ENCODE measurements at regions not wholly inside any gene's neighbourhood (a gene's known extent, or its start where the extent isn't known, plus 50 kb on each side); places are given as distances from the start of the nearest gene placed in this dataset.
"Not testable (repeated sequence)": the region's sequence is repeated elsewhere in the genome, so short reads cannot be mapped to it uniquely, and the experiment has no call there.

- no peak for DNase-seq (ENCODE audit: low read depth in 4 of 4, low spot score in 2 of 4)
These were observed 66.1 kb downstream of the FOXL3 start for GRCh38 chr7:356087-356486.

DNA sequence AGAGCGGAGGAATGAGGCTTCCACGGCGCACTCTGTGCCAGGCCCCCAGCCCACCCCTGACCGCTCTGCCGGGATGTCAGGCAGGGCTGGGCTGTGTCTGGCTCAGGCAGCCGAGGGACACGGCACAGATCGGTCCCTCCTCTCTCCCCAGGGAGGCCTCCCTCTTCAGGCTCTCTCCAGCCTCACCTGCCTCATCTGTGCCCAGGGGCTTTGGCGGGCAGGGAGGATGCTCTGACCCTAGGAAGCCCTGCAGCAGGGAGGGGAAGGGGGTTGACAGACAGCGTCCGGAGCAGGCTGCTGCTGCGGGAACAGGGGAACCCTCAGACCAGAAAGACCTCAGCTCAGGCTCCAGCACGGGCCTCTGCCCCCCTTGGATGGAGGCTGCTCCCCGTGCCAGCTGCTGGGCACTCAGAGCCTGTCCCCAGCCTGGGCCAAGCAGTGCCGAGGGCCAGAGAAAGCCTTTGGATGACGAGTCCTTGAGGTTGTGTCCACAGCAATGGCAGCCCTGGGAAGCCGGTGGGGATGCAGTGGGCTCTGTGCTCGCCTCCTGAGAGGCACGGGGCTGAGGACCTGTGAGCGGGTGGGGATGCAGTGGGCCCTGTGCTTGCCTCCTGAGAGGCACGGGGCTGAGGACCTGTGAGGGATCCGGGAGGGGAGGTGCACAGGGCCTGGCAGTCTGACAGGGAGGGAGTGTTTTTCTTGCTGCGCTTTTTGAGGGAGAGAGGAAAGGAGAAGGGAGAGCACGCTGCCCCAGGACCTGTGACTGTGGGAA is 66.9 kb downstream of the FOXL3 start:
- no peak for DNase-seq (ENCODE audit: low read depth in 4 of 4, low spot score in 2 of 4)

DNA sequence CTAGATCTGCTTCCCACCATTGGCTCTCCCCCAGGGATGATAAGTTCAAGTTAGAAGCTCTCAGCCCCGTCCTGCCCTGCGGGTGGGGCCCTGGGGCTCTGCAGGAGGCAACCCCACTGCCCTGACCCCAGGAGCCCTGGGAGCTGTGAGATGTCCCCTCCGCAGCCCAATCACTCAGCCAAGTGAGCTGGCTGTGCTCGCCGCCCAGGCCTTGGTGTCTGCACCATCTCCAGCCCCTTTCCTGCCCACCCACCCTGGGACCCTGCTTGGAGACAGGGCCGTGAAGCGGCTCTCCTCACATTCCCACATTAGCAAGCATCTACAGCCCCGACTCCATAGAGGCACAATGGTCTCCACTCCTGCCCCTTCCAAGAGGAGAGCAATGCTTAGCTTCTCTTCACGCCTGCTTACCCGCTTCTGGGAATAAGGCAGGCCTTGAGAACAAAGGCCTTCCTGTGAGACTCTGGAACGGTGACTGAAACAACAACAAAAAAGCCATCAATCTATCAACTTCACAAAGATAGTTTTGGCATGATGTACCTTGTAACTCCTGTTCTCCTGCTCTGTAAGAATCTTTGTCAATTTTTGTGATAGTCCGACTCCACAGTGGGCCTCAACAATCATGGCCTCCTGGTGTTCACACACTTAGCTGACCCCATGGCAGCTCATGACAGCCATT is 67.7 kb downstream of the FOXL3 start:
- no peak for DNase-seq (ENCODE audit: low read depth in 4 of 4, low spot score in 2 of 4)

DNA sequence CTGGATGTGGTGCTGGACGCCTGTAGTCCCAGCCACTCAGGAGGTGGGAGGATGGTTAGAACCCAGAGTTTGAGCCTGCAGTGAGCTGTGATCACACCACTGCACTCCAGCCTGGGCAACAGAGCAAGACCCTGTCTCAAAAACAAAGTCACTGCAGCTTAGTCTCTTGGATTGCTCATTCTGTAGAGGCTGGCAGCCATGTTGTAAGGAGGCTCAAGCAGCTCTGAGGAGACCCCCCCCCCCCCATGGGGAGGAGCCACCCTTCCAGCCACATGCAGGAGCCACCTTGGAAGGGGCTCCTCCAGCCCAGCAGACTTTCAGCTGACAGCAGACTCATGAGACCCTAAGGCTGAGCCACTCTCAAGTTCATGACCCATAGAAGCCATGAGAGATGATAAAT is 68.4 kb downstream of the FOXL3 start:
- no peak for DNase-seq (ENCODE audit: low read depth in 4 of 4, low spot score in 2 of 4)

DNA sequence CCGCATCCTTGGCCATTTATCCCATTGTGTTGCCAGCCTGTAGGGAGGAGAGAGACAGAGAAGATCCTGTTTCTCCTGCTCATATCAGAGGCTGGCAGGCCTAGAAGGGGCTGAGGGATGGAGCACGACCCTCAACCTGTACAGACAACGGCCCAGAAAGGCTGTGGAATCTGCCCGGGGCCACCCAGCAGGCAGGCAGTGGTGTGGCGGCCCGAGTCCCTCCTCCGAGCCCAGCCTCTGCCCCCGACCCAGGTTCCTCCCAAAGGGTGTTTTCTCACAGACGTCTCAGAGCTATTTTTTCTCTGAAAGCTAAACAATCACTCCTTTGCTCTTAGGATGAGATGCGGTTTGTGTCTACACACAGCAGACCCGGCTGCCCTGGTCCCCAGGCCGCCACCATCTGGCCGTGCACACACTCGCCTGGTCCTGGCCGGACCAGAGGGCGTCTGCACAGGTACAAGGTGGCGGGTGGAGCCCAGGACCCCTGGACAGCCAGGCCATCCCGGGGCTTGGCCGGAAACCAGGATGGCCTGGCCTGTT is 69.3 kb downstream of the FOXL3 start:
- DNase-seq (ENCODE audit: low read depth in 4 of 4, low spot score in 2 of 4), result no peak

DNA sequence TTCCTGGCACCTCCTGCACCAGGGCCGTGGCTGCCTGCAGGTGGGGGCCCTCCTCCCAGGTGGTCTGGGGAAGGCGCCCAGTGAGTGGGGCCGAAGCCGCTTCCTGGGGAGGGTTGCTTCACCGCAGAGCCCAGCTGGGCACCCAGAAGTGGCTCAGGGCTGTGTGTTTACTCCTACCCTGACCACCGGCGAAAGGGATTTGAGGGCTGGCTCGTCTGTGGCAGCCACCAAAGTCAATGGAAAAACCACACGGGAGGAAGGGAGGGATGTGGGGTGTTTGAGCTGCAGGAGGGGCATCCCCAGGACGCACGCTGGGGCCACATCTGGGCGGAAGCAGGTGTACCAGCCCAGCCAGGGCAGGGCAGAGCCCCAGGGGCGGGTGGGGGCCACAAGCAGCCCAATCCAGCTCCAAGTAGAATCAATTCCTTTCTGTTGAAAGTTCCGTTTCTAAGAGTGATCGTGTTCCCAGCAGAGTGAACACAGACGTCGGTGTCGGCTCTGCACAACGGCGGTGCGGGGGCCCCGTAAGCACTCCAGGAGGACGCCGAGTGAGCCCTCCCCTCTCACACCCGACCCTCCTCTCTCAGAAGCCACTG is 69.9 kb downstream of the FOXL3 start:
- DNase-seq (ENCODE audit: low read depth in 4 of 4, low spot score in 2 of 4), result no peak

- DNase-seq (ENCODE audit: low read depth in 4 of 4, low spot score in 2 of 4), result no peak
These were observed 70.6 kb downstream of the FOXL3 start for GRCh38 chr7:360454-361100.

- not testable (repeated sequence) for DNase-seq (ENCODE audit: low read depth in 4 of 4, low spot score in 2 of 4)
These were observed 71.2 kb downstream of the FOXL3 start for GRCh38 chr7:361182-361581.

DNA sequence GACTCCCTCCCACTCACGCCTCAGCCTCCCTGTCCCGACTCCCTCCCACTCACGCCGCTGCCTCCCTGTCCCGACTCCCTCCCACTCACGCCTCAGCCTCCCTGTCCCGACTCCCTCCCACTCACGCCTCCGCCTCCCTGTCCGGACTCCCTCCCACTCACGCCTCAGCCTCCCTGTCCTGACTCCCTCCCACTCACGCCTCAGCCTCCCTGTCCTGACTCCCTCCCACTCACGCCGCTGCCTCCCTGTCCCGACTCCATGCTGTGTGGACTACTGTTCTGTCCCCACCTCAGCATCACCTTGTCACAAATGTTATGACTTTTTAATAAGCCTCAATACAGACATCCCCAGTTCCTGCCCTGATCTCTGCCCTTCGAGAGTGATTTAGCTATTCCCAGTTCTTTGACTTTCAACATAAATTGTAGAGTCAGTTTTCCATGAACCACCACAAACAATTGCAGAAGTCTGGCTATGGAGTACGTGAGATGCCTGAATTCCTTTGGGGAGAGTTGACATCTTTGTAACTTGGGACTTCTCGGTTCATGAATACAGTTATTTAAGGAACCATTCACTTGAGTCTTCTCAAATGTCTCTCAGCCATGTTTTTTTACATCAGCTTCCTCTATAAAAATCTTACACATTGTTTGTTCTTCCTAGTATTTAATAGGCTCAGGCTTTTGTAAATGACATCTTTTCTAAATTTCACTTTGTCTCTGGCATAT is 71.9 kb downstream of the FOXL3 start:
- DNase-seq (ENCODE audit: low read depth in 4 of 4, low spot score in 2 of 4), result no peak

DNA sequence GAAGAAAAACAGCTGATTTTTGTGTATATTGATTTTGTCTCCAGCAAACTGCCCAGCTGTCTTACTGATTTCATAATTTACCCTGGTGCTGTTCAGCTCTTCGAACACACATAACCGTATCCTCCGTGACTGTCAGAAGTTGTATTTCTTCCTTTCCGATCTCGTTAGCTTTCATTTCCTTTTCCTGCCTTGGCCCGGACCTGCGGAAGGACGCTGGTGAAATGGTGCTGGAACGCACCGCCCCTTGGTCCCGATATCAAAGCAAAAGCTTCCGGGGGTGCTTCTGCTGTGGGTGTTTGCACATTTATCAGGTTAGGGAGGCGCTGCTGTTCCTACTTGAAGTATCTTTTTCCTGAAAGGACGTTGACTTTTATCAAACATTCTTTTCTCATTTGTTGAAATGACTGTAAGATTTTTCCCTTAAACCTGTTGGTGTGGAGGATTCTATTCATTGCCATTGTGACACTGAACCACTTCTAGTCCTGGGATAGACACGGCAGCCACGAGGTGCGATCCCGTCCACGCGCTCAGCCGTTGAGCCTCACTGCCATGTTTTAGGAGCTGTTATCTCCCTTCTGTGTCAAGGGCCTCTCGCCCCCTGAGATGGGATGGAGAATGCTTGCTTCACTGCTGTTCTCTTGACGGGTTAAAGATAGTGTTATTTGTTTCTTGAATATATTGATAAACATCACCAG is 72.6 kb downstream of the FOXL3 start:
- no peak for DNase-seq (ENCODE audit: low read depth in 4 of 4, low spot score in 2 of 4)

DNA sequence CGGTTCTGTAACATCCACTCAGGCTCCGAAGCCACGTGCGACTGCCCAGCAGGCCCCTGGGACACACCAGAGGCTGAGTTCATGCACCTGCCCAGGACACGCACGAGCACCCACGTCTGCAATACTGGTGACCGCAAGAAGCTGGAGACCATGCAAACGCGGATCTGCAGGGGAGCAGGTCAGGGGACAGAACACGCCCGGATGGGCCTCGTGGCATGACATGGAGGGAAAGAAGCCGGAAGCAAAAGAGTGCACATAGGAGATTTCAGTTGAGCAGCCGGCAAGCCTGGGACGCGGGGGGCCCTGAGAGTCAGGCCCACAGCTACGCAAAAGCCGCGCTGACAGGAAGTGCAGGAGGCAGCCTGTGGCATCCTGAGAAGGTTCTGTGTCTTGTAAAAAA is 73.7 kb downstream of the FOXL3 start:
- DNase-seq (ENCODE audit: low read depth in 4 of 4, low spot score in 2 of 4), result no peak

GRCh38 chr7:364536-364935 is 74.6 kb downstream of the FOXL3 start:
- no peak for DNase-seq (ENCODE audit: low read depth in 4 of 4, low spot score in 2 of 4)

GRCh38 chr7:365593-365992 is 75.6 kb downstream of the FOXL3 start:
- DNase-seq (ENCODE audit: low read depth in 4 of 4, low spot score in 2 of 4), result no peak

- no peak for DNase-seq (ENCODE audit: low read depth in 4 of 4, low spot score in 2 of 4)
These were observed 76.3 kb downstream of the FOXL3 start for GRCh38 chr7:366161-366803.

- no peak for DNase-seq (ENCODE audit: low read depth in 4 of 4, low spot score in 2 of 4)
These were observed 77.5 kb downstream of the FOXL3 start for GRCh38 chr7:367351-367901.

- no peak for DNase-seq (ENCODE audit: low read depth in 4 of 4, low spot score in 2 of 4)
These were observed 78.9 kb downstream of the FOXL3 start for GRCh38 chr7:368651-369475.

DNA sequence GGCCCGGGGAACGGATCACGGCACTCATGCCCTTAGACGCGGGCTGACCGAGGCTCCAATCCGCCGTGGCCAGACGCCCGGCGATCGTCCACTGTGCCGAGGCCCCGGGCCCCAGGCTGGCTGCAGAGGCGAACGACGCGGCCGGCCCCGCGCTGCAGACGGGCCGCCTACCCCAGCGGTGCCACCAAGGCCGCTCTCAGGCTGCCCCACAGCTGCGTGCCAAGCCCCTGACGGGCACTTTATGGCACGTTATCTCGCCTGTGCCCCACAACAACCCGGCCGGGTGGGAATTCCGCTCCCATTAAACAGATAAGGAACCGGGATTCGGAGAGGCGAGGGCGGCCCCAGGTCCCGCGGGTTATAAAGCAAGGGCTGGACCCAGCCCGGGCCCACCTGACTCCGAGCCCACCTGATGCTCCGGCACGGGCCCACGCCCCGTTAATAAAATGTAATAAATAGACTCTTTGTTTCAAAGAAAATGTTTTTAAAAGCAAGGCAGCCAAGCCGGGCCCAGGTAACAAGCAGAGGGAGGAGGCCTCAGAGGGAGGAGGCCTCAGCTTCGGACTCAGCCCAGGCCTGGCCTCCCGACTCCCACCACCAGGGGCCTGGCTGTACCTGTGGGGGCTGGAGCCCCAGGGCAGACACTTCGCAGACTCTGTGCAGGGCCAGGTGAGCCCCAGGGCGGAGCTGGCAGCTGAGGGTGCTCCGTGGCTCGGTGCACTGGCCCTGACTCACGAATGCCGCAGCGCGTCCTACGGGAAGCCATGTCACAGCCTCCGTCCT is 79.7 kb downstream of the FOXL3 start:
- no peak for DNase-seq (ENCODE audit: low read depth in 4 of 4, low spot score in 2 of 4)

- DNase-seq (ENCODE audit: low read depth in 4 of 4, low spot score in 2 of 4), result no peak
These were observed 80.3 kb downstream of the FOXL3 start for GRCh38 chr7:370259-370625.

Measured in left renal cortex interstitium (tissue), 4 donors.